IMR-90 (cell line): ENCODE measurements at regions not wholly inside any gene's neighbourhood (a gene's known extent, or its start where the extent isn't known, plus 50 kb on each side); places are given as distances from the start of the nearest gene placed in this dataset.
A peak's percentile ranks its signal among the peaks of the same experiment; 100 is the strongest.

Experiments
- ATAC-seq: fragments of 200-7000 bp; cut with Tn5 transposase; 2 replicates; pipeline ENCODE4 v1.9.1; 2020; ENCODE audit warnings: low read depth, mild to moderate bottlenecking, moderate library complexity
- BruUV-seq: library from RNA; stranded (reverse); fragments of 400-500 nt; replicated peaks from 2 replicates; lab custom pipeline; 2021; lab: Mats Ljungman, UMichigan
- CTCF ChIA-PET: fragments of 300-600 bp; formaldehyde crosslinking; extraction: SDS; loops from one replicate; lab custom pipeline; 2021; ENCODE audit warnings: antibody characterized with exemption; lab: Yijun Ruan, JAX
- POLR2A ChIA-PET: fragments of 300-600 bp; sonication (Branson Sonifier 250); formaldehyde crosslinking; loops from one replicate; lab custom pipeline; 2022; ENCODE audit warnings: antibody characterized with exemption; ENCODE audit not compliant: unreplicated experiment; lab: Charles Lee
- DNase-seq: peaks from one replicate; pipeline ENCODE4 v3.0.0; 2013
- H2AFZ ChIP-seq: replicated peaks from 2 replicates; pipeline ENCODE3; 2013; ENCODE audit warnings: low read length, mild to moderate bottlenecking; ENCODE audit not compliant: poor library complexity
- H2AK5ac ChIP-seq: 2 replicates; pipeline ENCODE4 v1.6.1; 2013; ENCODE audit warnings: low read depth, low read length, inconsistent platforms
- H2AK9ac ChIP-seq: replicated peaks from 2 replicates; pipeline ENCODE3; 2013; ENCODE audit warnings: mild to moderate bottlenecking, low read depth, low read length, moderate library complexity; ENCODE audit not compliant: poor library complexity
- H2BK120ac ChIP-seq: 2 replicates; pipeline ENCODE4 v1.6.1; 2013; ENCODE audit warnings: low read depth, low read length, inconsistent platforms
- H2BK15ac ChIP-seq: 3 replicates; pipeline ENCODE4 v1.6.1; 2013; ENCODE audit warnings: low read depth, low read length, inconsistent platforms
- H2BK20ac ChIP-seq: 2 replicates; pipeline ENCODE4 v1.6.1; 2013; ENCODE audit warnings: low read depth, mild to moderate bottlenecking, inconsistent platforms, low read length, moderate library complexity
- H2BK5ac ChIP-seq: 2 replicates; pipeline ENCODE4 v1.6.1; 2013; ENCODE audit warnings: mild to moderate bottlenecking, low read depth, low read length, inconsistent platforms; ENCODE audit not compliant: poor library complexity, severe bottlenecking
- H3K14ac ChIP-seq: replicated peaks from 2 replicates; pipeline ENCODE4 v1.6.1; 2013; ENCODE audit warnings: low read depth, low read length, inconsistent platforms
- H3K18ac ChIP-seq: 2 replicates; pipeline ENCODE4 v1.6.1; 2013; ENCODE audit warnings: low read depth, low read length, control low read depth
- H3K23ac ChIP-seq: 2 replicates; pipeline ENCODE4 v1.6.1; 2013; ENCODE audit warnings: low read depth, low read length, inconsistent platforms
- H3K27ac ChIP-seq: 2 replicates; pipeline ENCODE4 v1.5.1; 2013; ENCODE audit warnings: mild to moderate bottlenecking, control low read depth, low read length; ENCODE audit not compliant: insufficient read depth
- H3K27me3 ChIP-seq: 2 replicates; pipeline ENCODE4 v1.6.1; 2013; ENCODE audit warnings: low read length; ENCODE audit not compliant: control insufficient read depth, insufficient read depth
- H3K36me3 ChIP-seq: 2 replicates; pipeline ENCODE4 v1.6.1; 2013; ENCODE audit warnings: low read length, mixed read lengths; ENCODE audit not compliant: control insufficient read depth, insufficient read depth
- H3K4ac ChIP-seq: 2 replicates; pipeline ENCODE4 v1.6.1; 2013; ENCODE audit warnings: low read depth, low read length, inconsistent platforms
- H3K4me1 ChIP-seq: 2 replicates; pipeline ENCODE4 v1.6.1; 2013; ENCODE audit warnings: low read length, mixed read lengths; ENCODE audit not compliant: control insufficient read depth, insufficient read depth
- H3K4me2 ChIP-seq: 2 replicates; pipeline ENCODE4 v1.6.1; 2013; ENCODE audit warnings: low read depth, mild to moderate bottlenecking, control low read depth, low read length, moderate library complexity
- H3K4me3 ChIP-seq: 2 replicates; pipeline ENCODE4 v1.5.1; 2013; ENCODE audit warnings: low read depth, mild to moderate bottlenecking, control low read depth, low read length, moderate library complexity; ENCODE audit not compliant: insufficient read depth
- H3K56ac ChIP-seq: 2 replicates; pipeline ENCODE4 v1.6.1; 2013; ENCODE audit warnings: low read length, inconsistent platforms; ENCODE audit not compliant: insufficient read depth; ENCODE audit errors: extremely low read depth
- H3K79me1 ChIP-seq, 2 experiments: 2 replicates each; pipeline ENCODE4 v1.6.1; 2013; ENCODE audit warnings: low read length in 2 of 2, inconsistent platforms in 1 of 2, low read depth in 1 of 2
- H3K9ac ChIP-seq: 2 replicates; pipeline ENCODE4 v1.6.1; 2013; ENCODE audit warnings: low read depth, low read length, control low read depth
- H3K9me1 ChIP-seq: 2 replicates; pipeline ENCODE4 v1.6.1; 2013; ENCODE audit warnings: low read length, inconsistent platforms; ENCODE audit not compliant: insufficient read depth
- H3K9me3 ChIP-seq: 2 replicates; pipeline ENCODE4 v1.6.1; 2013; ENCODE audit warnings: low read length; ENCODE audit not compliant: control insufficient read depth, insufficient read depth
- H4K20me1 ChIP-seq: 2 replicates; pipeline ENCODE4 v1.6.1; 2013; ENCODE audit warnings: low read length, inconsistent platforms; ENCODE audit not compliant: insufficient read depth
- H4K5ac ChIP-seq: 2 replicates; pipeline ENCODE4 v1.6.1; 2013; ENCODE audit warnings: mild to moderate bottlenecking, low read depth, low read length, control low read depth
- H4K8ac ChIP-seq, 2 experiments: 2 replicates each; pipeline ENCODE4 v1.6.1; 2013; ENCODE audit warnings: low read depth in 2 of 2, low read length in 2 of 2, control low read depth in 1 of 2, inconsistent platforms in 1 of 2
- H4K91ac ChIP-seq: 2 replicates; pipeline ENCODE4 v1.6.1; 2013; ENCODE audit warnings: low read depth, low read length, inconsistent platforms; ENCODE audit not compliant: insufficient read depth
- BHLHE40 ChIP-seq: fragments of 150-350 bp; IDR thresholded peaks from 2 replicates; pipeline ENCODE4 v1.6.1; 2016; ENCODE audit warnings: mild to moderate bottlenecking, low read depth, low read length
- CEBPB ChIP-seq: IDR thresholded peaks from 2 replicates; pipeline ENCODE4 v1.6.1; 2012; ENCODE audit warnings: low read depth, low read length, improper control_type of control experiment
- CTCF ChIP-seq: conservative IDR thresholded peaks from 2 replicates; pipeline ENCODE4 v1.5.1; 2012; ENCODE audit warnings: mild to moderate bottlenecking, low read depth, low read length, improper control_type of control experiment
- MAFK ChIP-seq: IDR thresholded peaks from 2 replicates; pipeline ENCODE4 v1.6.1; 2012; ENCODE audit warnings: low read depth, low read length, improper control_type of control experiment
- POLR2A ChIP-seq: IDR thresholded peaks from 2 replicates; pipeline ENCODE4 v1.6.1; 2012; ENCODE audit warnings: mild to moderate bottlenecking, low read depth, low read length
- RAD21 ChIP-seq: IDR thresholded peaks from 2 replicates; pipeline ENCODE4 v1.6.1; 2012; ENCODE audit warnings: low read length, improper control_type of control experiment
- RFX5 ChIP-seq: IDR thresholded peaks from 2 replicates; pipeline ENCODE4 v1.8.0; 2012; ENCODE audit warnings: low read depth, mild to moderate bottlenecking, low read length, moderate library complexity
- WGBS, 2 experiments: methylation state at CpG; one replicate each; pipeline versions ENCODE4 v1.1.5 to v1.1.7; 2013; ENCODE audit warnings: missing lambda C conversion rate in 2 of 2; ENCODE audit not compliant: insufficient read length in 1 of 2; ENCODE audit errors: extremely low coverage in 2 of 2; 5-methylcytosine and 5-hydroxymethylcytosine counted together
- dilution Hi-C: fragments of 300-500 bp; cut with HindIII; formaldehyde crosslinking; loops from one replicate; pipeline ENCODE4 v1.14.3; 2018; ENCODE audit warnings: low sequenced_read_pairs; ENCODE audit not compliant: unreplicated experiment
- in situ Hi-C: fragments of 300-500 bp; cut with MboI; formaldehyde crosslinking; loops from 3 replicates; pipeline ENCODE4 v1.14.3; 2019; ENCODE audit warnings: low sequenced_read_pairs, inconsistent platforms, mixed read lengths
- intact Hi-C: fragments of 100-400 bp; cut with micrococcal nuclease; formaldehyde crosslinking; loops from 2 replicates; pipeline ENCODE4 v1.10.0; 2022

- BruUV-seq, result no TSS peak
- H2BK15ac ChIP-seq, result no peak overlapping the region
- no peaks in the 10 kb centered on the region for H3K36me3 ChIP-seq
- H4K8ac ChIP-seq, result no peak overlapping the region
- H4K20me1 ChIP-seq, result no peaks in the 10 kb centered on the region
- peaks cover 3% of the 10 kb centered on the region; the same call in 1 of the 2 replicates for H3K9me3 ChIP-seq
- no peak overlapping the region for H3K14ac ChIP-seq
- H2BK5ac ChIP-seq, result no peak overlapping the region
- TF ChIP-seq BHLHE40 (no peak), RAD21 (no peak), POLR2A (no peak), RFX5 (no peak), CTCF (no peak), MAFK (no peak), CEBPB (no peak)
- dilution Hi-C loops, result no loop called here
- ChIA-PET POLR2A (no interaction called here), CTCF (no interaction called here)
- H3K4ac ChIP-seq, result no peak overlapping the region
- no peak overlapping the region for H4K5ac ChIP-seq
- no peak overlapping the region for H2AK9ac ChIP-seq
- H3K79me1 ChIP-seq, result no peaks in the 10 kb centered on the region
- no peak overlapping the region for H3K4me3 ChIP-seq
- DNase-seq, result peak; percentile 9
- no peaks in the 10 kb centered on the region for H3K27me3 ChIP-seq
- no peak overlapping the region for H2BK120ac ChIP-seq
- H3K9me1 ChIP-seq, result no peaks in the 10 kb centered on the region
- H2AFZ ChIP-seq, result no peak overlapping the region
- in situ Hi-C loops, result no loop called here
- H3K9ac ChIP-seq, result no peak overlapping the region
- no peak overlapping the region for H3K23ac ChIP-seq
- intact Hi-C loops, result no loop called here
- H3K27ac ChIP-seq, result no peak overlapping the region
- no peak overlapping the region for H2AK5ac ChIP-seq
- H3K56ac ChIP-seq, result no peak overlapping the region
- no peak overlapping the region for H3K18ac ChIP-seq
- WGBS, 2 experiments, result no CpG with 5 or more reads among the region's 1 CpG
- ATAC-seq, result no peak
- H3K4me2 ChIP-seq, result no peak overlapping the region
- no peaks in the 10 kb centered on the region for H3K4me1 ChIP-seq
- no peak overlapping the region for H4K91ac ChIP-seq
- no peak overlapping the region for H2BK20ac ChIP-seq
These were observed 134.2 kb upstream of the ALCAM start for GRCh38 chr3:105232553-105232952.
